ENCODE measurements at regions not wholly inside any gene's neighbourhood (a gene's known extent, or its start where the extent isn't known, plus 50 kb on each side); places are given as distances from the start of the nearest gene placed in this dataset.

GRCh38 chr2:57918126-57918525 lies 128.5 kb upstream of the VRK2 start:
- H3K4me1 ChIP-seq (ENCODE audit: control insufficient read depth, insufficient read depth, low read length) = no peaks in the 10 kb centered on the region
- H3K4me3 ChIP-seq (ENCODE audit: low read length) = no peak overlapping the region
- H3K9ac ChIP-seq (ENCODE audit: low read depth, low read length) = no peak overlapping the region

GRCh38 chr2:57920342-57920939 lies 126.2 kb upstream of the VRK2 start:
- Histone ChIP-seq H3K27me3 (ENCODE audit: control insufficient read depth, insufficient read depth, low read length) (no peaks in the 10 kb centered on the region), H3K9ac (ENCODE audit: low read depth, low read length) (no peak overlapping the region), H3K9me3 (replicated peaks; ENCODE audit: low read length) (no peaks in the 10 kb centered on the region), H3K4me1 (ENCODE audit: control insufficient read depth, insufficient read depth, low read length) (no peaks in the 10 kb centered on the region), H3K4me2 (ENCODE audit: low read length) (no peak overlapping the region), H3K4me3 (ENCODE audit: low read length) (no peak overlapping the region), H3K36me3 (ENCODE audit: insufficient read depth, low read length) (no peaks in the 10 kb centered on the region)

More at GRCh38 chr2:57918126-57918525, 128.5 kb upstream of the VRK2 start:
- Histone ChIP-seq H3K36me3 (ENCODE audit: insufficient read depth, low read length) (no peaks in the 10 kb centered on the region), H3K27me3 (ENCODE audit: control insufficient read depth, insufficient read depth, low read length) (no peaks in the 10 kb centered on the region), H3K4me2 (ENCODE audit: low read length) (no peak overlapping the region), H3K9me3 (replicated peaks; ENCODE audit: low read length) (no peaks in the 10 kb centered on the region)

DNA sequence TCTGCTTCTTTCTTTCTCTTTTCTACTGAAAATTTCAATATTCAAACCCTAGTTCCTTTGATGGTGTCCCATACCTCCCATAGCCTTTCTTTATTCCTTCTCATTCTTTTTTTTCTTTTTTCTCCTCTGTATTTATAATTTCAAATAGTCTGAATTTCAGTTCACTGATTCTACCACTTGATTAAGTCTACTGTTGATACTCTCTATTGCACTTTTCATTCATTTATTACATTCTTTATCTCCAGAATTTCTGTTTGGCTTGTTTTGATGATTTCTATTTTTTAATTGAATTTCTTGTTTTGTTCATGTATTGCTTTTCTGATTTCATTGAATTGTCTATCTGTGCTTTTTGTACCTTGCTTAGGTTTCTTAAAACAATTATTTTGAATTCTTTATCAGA lies 111.9 kb upstream of the VRK2 start:
- H3K36me3 ChIP-seq (ENCODE audit: insufficient read depth, low read length) = no peaks in the 10 kb centered on the region
- H3K9ac ChIP-seq (ENCODE audit: low read depth, low read length) = no peak overlapping the region
- peaks cover 10% of the 10 kb centered on the region for H3K9me3 ChIP-seq (replicated peaks; ENCODE audit: low read length)
- no peaks in the 10 kb centered on the region for H3K27me3 ChIP-seq (ENCODE audit: control insufficient read depth, insufficient read depth, low read length)
- no peak overlapping the region for H3K4me3 ChIP-seq (ENCODE audit: low read length)
- no peaks in the 10 kb centered on the region for H3K4me1 ChIP-seq (ENCODE audit: control insufficient read depth, insufficient read depth, low read length)
- H3K4me2 ChIP-seq (ENCODE audit: low read length) = no peak overlapping the region

- Histone ChIP-seq H3K4me1 (ENCODE audit: control insufficient read depth, insufficient read depth, low read length) (no peaks in the 10 kb centered on the region), H3K36me3 (ENCODE audit: insufficient read depth, low read length) (no peaks in the 10 kb centered on the region), H3K4me3 (ENCODE audit: low read length) (no peak overlapping the region), H3K9ac (ENCODE audit: low read depth, low read length) (no peak overlapping the region), H3K9me3 (replicated peaks; ENCODE audit: low read length) (peaks cover 10% of the 10 kb centered on the region), H3K27me3 (ENCODE audit: control insufficient read depth, insufficient read depth, low read length) (no peaks in the 10 kb centered on the region), H3K4me2 (ENCODE audit: low read length) (no peak overlapping the region)
Observed at GRCh38 chr2:57936216-57936615, 110.4 kb upstream of the VRK2 start.

DNA sequence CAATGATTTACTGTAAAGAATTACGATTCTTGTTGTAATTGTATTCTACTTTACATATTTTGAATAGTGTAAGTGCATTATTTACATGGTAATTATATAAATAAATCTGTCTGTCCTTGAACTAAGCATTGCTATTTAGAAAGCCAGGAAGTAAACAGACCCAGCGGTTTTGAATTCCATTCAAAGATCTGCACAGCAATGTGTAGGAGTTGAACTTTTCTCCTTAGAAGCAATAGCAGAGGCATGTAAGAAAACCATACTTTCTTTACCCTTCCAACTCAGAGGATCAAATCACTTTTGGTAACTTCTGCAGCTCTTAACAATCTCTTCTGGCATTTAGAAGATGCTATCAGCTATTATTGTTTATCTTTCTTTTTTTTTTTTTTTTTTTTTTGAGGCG lies 109.2 kb upstream of the VRK2 start:
- H3K9me3 ChIP-seq (replicated peaks; ENCODE audit: low read length) = peaks cover 10% of the 10 kb centered on the region
- no peaks in the 10 kb centered on the region for H3K36me3 ChIP-seq (ENCODE audit: insufficient read depth, low read length)
- H3K27me3 ChIP-seq (ENCODE audit: control insufficient read depth, insufficient read depth, low read length) = no peaks in the 10 kb centered on the region
- H3K9ac ChIP-seq (ENCODE audit: low read depth, low read length) = no peak overlapping the region
- no peak overlapping the region for H3K4me2 ChIP-seq (ENCODE audit: low read length)
- no peak overlapping the region for H3K4me3 ChIP-seq (ENCODE audit: low read length)
- H3K4me1 ChIP-seq (ENCODE audit: control insufficient read depth, insufficient read depth, low read length) = no peaks in the 10 kb centered on the region

DNA sequence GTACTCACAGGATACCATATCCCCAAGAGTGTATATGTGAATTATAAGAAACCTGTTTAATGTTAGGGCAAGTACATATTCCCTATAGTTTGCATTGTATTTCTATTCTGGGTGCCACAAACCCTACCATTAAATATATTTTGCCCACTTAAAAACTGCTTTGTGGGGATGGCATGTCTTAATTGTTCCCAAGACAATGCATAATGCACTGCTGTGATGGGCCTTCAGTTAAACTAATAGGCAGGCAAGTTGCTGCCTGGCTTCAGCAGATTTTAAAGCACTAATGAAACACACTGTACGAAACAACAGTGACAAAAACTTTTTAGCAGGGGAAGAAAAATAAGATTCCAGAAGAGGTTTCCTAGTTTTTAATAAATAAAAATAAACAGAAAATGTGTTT lies 104.8 kb upstream of the VRK2 start:
- no peaks in the 10 kb centered on the region for H3K27me3 ChIP-seq (ENCODE audit: control insufficient read depth, insufficient read depth, low read length)
- H3K36me3 ChIP-seq (ENCODE audit: insufficient read depth, low read length) = no peaks in the 10 kb centered on the region
- H3K4me2 ChIP-seq (ENCODE audit: low read length) = no peak overlapping the region
- H3K4me3 ChIP-seq (ENCODE audit: low read length) = no peak overlapping the region
- no peak overlapping the region for H3K9ac ChIP-seq (ENCODE audit: low read depth, low read length)
- H3K9me3 ChIP-seq (replicated peaks; ENCODE audit: low read length) = no peaks in the 10 kb centered on the region
- H3K4me1 ChIP-seq (ENCODE audit: control insufficient read depth, insufficient read depth, low read length) = no peaks in the 10 kb centered on the region

DNA sequence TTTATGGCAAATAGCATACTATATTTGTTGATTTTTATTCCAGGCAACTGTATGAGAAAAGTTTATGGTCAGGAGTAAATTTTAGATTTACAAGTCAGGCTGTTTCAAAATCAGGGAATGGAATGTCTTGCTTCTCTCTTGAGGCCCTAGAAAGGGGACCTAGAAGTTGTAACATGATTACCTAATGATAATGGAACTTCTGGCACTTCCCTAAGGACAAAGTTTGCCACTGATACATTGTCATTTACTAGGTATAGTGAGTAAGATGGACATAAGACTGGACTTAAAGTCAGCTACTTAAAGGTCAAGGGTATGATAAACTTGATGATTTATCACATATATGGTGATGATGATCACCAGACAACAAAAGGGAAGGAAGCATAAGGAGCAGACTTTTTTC lies 103.3 kb upstream of the VRK2 start:
- no peak overlapping the region for H3K9ac ChIP-seq (ENCODE audit: low read depth, low read length)

DNA sequence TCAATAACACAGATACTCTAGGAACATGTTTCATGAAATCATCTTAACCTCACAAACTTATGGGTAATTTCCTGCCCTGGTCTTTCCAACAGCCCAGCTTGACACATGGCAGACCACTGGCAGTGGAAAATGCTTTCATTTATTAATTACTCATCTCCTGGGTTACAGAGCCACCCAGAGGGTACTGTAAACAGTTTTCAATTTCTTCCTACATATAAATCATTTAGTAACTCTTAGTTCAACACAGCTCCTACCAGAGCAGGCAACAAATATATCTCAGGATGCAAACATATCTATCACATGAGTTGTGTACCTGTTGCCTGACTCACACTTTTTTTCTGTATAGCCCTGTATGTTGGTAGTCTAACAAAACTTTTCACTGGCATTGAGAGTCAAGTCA lies 99.2 kb upstream of the VRK2 start:
- Histone ChIP-seq H3K27me3 (ENCODE audit: control insufficient read depth, insufficient read depth, low read length) (no peaks in the 10 kb centered on the region), H3K36me3 (ENCODE audit: insufficient read depth, low read length) (no peaks in the 10 kb centered on the region), H3K4me2 (ENCODE audit: low read length) (no peak overlapping the region), H3K9ac (ENCODE audit: low read depth, low read length) (no peak overlapping the region), H3K9me3 (replicated peaks; ENCODE audit: low read length) (no peaks in the 10 kb centered on the region), H3K4me1 (ENCODE audit: control insufficient read depth, insufficient read depth, low read length) (no peaks in the 10 kb centered on the region), H3K4me3 (ENCODE audit: low read length) (no peak overlapping the region)

More for the DNA sequence above, 103.3 kb upstream of the VRK2 start:
- H3K9me3 ChIP-seq (replicated peaks; ENCODE audit: low read length) = no peaks in the 10 kb centered on the region
- no peak overlapping the region for H3K4me3 ChIP-seq (ENCODE audit: low read length)
- H3K27me3 ChIP-seq (ENCODE audit: control insufficient read depth, insufficient read depth, low read length) = no peaks in the 10 kb centered on the region
- H3K4me2 ChIP-seq (ENCODE audit: low read length) = no peak overlapping the region
- H3K4me1 ChIP-seq (ENCODE audit: control insufficient read depth, insufficient read depth, low read length) = no peaks in the 10 kb centered on the region
- H3K36me3 ChIP-seq (ENCODE audit: insufficient read depth, low read length) = no peaks in the 10 kb centered on the region

DNA sequence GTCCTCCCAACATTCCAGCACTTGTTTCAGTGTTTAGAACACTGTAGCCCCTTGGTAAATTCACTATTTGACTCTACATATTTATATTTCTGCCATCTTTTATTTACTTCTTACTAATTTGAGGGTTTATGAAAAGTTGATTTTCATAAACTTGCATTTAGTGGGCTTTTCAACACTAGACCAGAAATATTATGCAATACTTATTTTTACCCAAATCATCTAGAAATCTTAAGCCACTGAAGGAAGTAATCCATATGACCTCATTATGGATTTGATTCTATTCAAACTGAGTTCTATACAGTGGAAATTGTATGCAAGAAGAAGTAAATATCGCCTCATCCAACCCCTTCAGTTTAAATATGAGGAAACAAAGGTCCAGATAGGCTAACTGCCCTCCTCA lies 92.6 kb upstream of the VRK2 start:
- no peaks in the 10 kb centered on the region for H3K36me3 ChIP-seq (ENCODE audit: insufficient read depth, low read length)
- no peak overlapping the region for H3K9ac ChIP-seq (ENCODE audit: low read depth, low read length)
- H3K9me3 ChIP-seq (replicated peaks; ENCODE audit: low read length) = no peaks in the 10 kb centered on the region
- no peak overlapping the region for H3K4me3 ChIP-seq (ENCODE audit: low read length)
- H3K4me1 ChIP-seq (ENCODE audit: control insufficient read depth, insufficient read depth, low read length) = no peaks in the 10 kb centered on the region
- H3K27me3 ChIP-seq (ENCODE audit: control insufficient read depth, insufficient read depth, low read length) = no peaks in the 10 kb centered on the region
- no peak overlapping the region for H3K4me2 ChIP-seq (ENCODE audit: low read length)

DNA sequence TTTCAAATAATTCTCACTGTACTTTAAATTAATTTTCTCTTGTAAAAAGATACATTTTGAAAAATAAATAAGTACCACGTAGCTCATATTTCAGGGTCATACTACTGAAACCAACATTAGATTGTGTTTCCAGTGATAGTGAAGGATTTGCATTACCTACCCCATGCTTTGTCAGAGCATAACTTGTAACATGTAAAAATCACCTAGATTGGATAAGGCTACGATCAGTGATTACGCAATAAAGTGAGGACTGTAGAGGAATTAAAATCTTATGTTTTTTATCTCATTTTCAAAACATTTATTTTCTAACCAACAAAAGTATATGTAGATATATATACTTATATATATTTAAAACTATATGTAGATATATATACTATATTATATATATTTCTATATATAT lies 89.4 kb upstream of the VRK2 start:
- Histone ChIP-seq H3K4me2 (ENCODE audit: low read length) (no peak overlapping the region), H3K4me3 (ENCODE audit: low read length) (no peak overlapping the region), H3K9me3 (replicated peaks; ENCODE audit: low read length) (no peaks in the 10 kb centered on the region), H3K27me3 (ENCODE audit: control insufficient read depth, insufficient read depth, low read length) (no peaks in the 10 kb centered on the region), H3K4me1 (ENCODE audit: control insufficient read depth, insufficient read depth, low read length) (no peaks in the 10 kb centered on the region), H3K36me3 (ENCODE audit: insufficient read depth, low read length) (no peaks in the 10 kb centered on the region), H3K9ac (ENCODE audit: low read depth, low read length) (no peak overlapping the region)

DNA sequence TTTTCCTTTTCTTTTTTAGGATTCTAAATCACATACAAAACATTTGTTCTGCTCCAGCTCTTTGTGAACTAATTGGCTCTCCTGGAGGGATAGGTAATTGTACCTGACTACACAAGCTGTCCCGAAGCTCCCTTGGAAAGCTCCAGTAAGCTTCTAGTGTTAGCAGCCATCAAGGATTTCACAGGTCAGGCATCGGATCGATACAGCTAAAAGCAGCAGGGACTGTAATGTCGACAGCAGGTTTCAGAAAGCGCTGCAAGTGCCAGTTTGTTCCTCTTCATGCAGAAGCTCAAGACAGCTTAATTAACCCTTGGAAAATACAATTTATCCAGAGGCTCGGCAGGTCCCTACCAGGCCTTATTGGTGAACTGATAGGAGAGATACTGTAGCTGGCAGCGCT lies 87.2 kb upstream of the VRK2 start:
- Histone ChIP-seq H3K4me1 (ENCODE audit: control insufficient read depth, insufficient read depth, low read length) (no peaks in the 10 kb centered on the region), H3K4me3 (ENCODE audit: low read length) (no peak overlapping the region), H3K4me2 (ENCODE audit: low read length) (no peak overlapping the region), H3K9ac (ENCODE audit: low read depth, low read length) (no peak overlapping the region), H3K36me3 (ENCODE audit: insufficient read depth, low read length) (no peaks in the 10 kb centered on the region), H3K27me3 (ENCODE audit: control insufficient read depth, insufficient read depth, low read length) (no peaks in the 10 kb centered on the region), H3K9me3 (replicated peaks; ENCODE audit: low read length) (no peaks in the 10 kb centered on the region)

GRCh38 chr2:57962861-57963260 lies 83.7 kb upstream of the VRK2 start:
- no peak overlapping the region for H3K9ac ChIP-seq (ENCODE audit: low read depth, low read length)
- no peak overlapping the region for H3K4me3 ChIP-seq (ENCODE audit: low read length)

More at GRCh38 chr2:57962861-57963260, 83.7 kb upstream of the VRK2 start:
- H3K36me3 ChIP-seq (ENCODE audit: insufficient read depth, low read length) = no peaks in the 10 kb centered on the region
- no peak overlapping the region for H3K4me2 ChIP-seq (ENCODE audit: low read length)
- no peaks in the 10 kb centered on the region for H3K4me1 ChIP-seq (ENCODE audit: control insufficient read depth, insufficient read depth, low read length)
- no peaks in the 10 kb centered on the region for H3K27me3 ChIP-seq (ENCODE audit: control insufficient read depth, insufficient read depth, low read length)
- no peaks in the 10 kb centered on the region for H3K9me3 ChIP-seq (replicated peaks; ENCODE audit: low read length)
